HG03196 (cell line): ENCODE measurements at regions not wholly inside any gene's neighbourhood (a gene's known extent, or its start where the extent isn't known, plus 50 kb on each side); places are given as distances from the start of the nearest gene placed in this dataset.
"Not testable (repeated sequence)": the region's sequence is repeated elsewhere in the genome, so short reads cannot be mapped to it uniquely, and the experiment has no call there.

Experiments
- ATAC-seq: cut with Tn5 transposase; IDR thresholded peaks from one replicate; pipeline ENCODE4 v1.9.1; 2021; ENCODE audit not compliant: unreplicated experiment

- no peak for ATAC-seq
Measured at GRCh38 chr2:128606837-128607236, 288.2 kb upstream of the HS6ST1 start.

DNA sequence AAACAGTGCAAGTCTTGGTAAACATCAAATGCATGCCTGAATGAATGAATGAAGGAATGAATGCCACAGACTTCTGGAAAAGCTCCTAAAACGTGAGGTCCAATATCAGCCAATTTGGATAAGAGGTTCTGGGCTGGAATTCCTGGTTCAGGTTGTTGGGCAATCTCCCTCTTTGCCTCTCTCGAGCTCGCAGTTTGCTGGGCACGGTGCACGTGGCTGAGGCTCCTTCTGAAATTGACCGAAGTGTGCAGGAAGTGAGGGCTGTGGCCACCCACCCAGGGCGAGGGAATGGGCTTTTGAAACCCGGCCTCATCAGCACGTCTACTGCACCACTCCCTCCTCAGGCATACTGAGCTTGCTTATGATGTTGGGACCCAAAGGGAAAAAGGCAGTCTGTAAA is 288.8 kb upstream of the HS6ST1 start:
- no peak for ATAC-seq

GRCh38 chr2:128607911-128608506 is 289.3 kb upstream of the HS6ST1 start:
- no peak for ATAC-seq

- ATAC-seq = no peak
Measured at GRCh38 chr2:128608921-128609880, 290.5 kb upstream of the HS6ST1 start.

- ATAC-seq = no peak
Measured at GRCh38 chr2:128610496-128610895, 291.8 kb upstream of the HS6ST1 start.

- no peak for ATAC-seq
Measured at GRCh38 chr2:128611421-128612320, 293.0 kb upstream of the HS6ST1 start.

GRCh38 chr2:128612628-128613027 is 294.0 kb upstream of the HS6ST1 start:
- no peak for ATAC-seq

DNA sequence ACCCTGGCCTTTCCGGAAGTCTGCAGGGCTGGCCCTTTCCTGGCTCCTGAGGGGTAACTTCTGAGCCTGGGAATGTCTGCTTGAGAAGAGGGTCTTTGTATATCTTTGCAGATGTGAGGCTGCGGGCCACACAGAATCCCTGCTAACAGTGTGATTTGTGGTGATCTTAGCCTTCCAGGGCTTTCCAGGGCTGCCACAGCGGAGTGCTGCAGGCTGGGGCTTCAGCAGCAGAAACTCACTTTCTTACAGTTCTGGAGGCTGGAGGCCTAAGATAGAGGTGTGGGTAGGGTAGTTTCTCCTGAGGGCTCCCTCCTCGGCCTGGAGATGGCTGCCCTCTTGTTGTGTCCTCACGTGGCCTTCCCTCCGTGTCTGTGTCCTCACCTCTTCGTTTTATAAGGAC is 294.7 kb upstream of the HS6ST1 start:
- ATAC-seq = no peak

- no peak for ATAC-seq
Measured at GRCh38 chr2:128613876-128614275, 295.2 kb upstream of the HS6ST1 start.

DNA sequence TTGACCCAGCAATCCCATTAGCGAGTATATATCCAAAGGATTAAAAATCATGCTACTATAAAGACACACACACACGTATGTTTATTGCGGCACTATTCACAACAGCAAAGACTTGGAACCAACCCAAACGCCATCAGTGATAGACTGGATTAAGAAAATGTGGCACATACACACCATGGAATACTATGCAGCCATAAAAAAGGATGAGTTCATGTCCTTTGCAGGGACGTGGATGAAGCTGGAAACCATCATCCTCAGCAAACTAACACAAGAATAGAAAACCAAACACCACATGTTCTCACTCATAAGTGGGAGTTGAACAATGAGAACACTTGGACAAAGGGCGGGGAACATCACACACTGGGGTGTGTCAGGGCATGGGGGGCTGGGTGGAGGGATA is 296.2 kb upstream of the HS6ST1 start:
- not testable (repeated sequence) for ATAC-seq

- no peak for ATAC-seq
Measured at GRCh38 chr2:128615571-128615970, 296.9 kb upstream of the HS6ST1 start.

- ATAC-seq = no peak
Measured at GRCh38 chr2:128617029-128617590, 298.4 kb upstream of the HS6ST1 start.

GRCh38 chr2:128617661-128618060 is 299.0 kb upstream of the HS6ST1 start:
- no peak for ATAC-seq

DNA sequence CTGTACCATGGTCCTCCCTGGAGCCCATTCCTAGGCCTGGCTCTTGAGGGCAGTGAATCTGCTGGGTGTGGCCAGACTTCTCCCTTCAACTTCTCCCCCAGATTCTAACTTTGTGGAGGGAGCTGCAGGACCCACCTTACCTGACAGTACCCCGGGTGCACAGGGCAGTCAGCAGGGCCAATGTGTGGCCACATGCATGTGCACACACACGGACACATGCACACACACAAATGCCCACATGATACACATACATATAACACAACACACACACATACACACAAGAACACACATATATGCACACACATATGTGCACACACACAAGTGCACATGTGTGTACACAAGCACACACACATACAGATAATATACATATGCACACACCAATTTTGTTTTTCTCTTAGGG is 300.0 kb upstream of the HS6ST1 start:
- no peak for ATAC-seq

DNA sequence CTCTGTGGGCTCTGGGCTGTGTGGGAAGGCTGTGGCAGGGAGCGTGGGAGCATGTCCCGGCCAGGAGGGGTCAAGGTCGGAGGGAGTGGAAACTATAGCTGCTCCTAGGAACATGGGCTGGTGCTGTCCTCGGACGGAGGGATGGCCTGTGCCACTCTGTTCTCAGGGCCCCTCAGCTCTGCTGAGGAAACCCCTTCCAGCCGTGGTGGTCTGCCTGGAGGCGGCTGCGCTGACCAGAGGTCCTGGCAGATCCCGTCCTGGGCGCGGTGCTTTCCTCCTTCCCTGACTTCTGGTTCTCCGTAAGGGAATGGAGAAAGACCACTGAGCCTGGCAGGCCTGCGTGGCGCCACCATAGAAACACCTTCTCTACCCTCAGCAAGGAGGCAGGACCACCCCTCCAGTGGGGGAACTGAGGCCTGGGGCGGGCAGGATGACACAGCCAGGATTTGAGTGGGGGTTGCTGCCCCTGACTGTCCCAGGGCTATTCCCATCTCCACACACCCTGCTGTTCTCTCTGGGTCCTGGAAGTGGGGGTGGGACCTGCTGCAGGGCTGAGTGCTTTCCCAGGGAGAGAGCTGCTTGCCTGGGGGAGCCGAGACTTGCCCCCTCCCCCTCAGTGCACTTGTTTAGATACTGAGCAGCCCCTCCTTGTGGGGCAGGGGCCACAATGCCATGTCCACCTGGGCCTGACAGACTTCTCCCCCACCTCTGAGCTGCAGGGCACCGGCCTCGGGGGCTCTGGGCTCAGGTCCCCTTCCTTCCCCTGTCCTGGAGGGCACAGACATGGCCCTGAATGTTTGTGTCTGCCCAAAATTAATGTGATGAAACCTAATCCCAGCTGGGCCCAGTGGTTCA is 301.0 kb upstream of the HS6ST1 start:
- no peak for ATAC-seq

- ATAC-seq = no peak
Measured at GRCh38 chr2:128621074-128621473, 302.4 kb upstream of the HS6ST1 start.

- no peak for ATAC-seq
Measured at GRCh38 chr2:128622371-128622770, 303.7 kb upstream of the HS6ST1 start.

DNA sequence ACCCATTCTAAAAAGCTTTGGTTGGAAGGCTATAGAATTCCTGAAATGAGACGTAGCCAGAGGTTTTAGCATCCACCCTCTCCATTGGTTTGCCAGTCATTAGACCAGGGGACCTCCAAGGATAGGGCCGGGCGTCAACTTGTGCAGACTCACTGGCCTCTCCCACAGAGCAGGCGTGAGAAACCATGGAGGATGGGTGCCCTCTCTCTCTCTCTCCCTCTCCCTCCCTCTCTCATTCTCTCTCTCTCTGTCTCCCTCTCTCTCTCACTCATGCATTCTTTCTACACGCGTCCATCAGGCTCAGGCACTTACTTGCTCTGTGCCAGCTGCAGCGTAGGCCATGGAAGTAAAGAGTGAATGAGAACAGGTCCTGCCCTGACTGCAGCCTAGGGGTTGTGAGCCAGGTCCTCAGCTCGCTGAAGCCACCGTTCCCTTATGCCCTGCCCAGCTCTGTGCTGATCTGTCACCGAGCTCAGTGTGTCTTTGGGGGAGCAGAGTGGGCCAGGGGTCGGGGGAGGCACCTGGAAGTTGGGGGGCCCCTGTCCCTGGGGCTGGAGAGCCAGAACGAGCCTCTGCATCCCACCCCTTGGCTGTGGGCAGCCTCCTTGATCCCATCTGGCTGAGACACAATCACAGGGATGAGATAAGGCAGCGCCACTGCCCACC is 304.4 kb upstream of the HS6ST1 start:
- ATAC-seq = no peak
